GM12874 (cell line): ENCODE measurements at regions not wholly inside any gene's neighbourhood (a gene's known extent, or its start where the extent isn't known, plus 50 kb on each side); places are given as distances from the start of the nearest gene placed in this dataset.

Experiments used
- CTCF ChIP-seq: IDR thresholded peaks from 2 replicates; pipeline ENCODE4 v1.5.1; 2011; ENCODE audit warnings: low read depth, mild to moderate bottlenecking, control low read depth, low read length, moderate library complexity; ENCODE audit not compliant: insufficient read depth

DNA sequence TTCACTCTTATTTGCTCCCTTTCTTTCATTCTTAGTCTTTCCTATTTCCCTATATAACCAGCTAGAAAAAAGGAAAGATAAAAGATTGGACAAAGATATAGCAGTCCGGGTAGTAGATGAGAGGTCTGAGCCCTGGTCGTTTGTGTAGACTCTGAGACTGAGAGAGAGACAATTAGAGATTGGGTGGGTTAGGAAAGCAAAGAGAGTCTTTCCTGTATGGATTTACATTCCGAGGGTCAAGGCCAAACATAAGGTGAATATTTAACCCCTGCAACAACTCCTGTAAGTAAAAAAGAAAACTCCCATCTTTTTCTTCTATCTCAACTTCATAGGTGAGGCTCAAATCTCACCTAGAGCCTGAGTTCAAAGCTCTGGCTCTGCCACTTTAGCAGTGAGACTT is 218.0 kb upstream of the FGGY start:
- no peak for TF ChIP-seq CTCF

DNA sequence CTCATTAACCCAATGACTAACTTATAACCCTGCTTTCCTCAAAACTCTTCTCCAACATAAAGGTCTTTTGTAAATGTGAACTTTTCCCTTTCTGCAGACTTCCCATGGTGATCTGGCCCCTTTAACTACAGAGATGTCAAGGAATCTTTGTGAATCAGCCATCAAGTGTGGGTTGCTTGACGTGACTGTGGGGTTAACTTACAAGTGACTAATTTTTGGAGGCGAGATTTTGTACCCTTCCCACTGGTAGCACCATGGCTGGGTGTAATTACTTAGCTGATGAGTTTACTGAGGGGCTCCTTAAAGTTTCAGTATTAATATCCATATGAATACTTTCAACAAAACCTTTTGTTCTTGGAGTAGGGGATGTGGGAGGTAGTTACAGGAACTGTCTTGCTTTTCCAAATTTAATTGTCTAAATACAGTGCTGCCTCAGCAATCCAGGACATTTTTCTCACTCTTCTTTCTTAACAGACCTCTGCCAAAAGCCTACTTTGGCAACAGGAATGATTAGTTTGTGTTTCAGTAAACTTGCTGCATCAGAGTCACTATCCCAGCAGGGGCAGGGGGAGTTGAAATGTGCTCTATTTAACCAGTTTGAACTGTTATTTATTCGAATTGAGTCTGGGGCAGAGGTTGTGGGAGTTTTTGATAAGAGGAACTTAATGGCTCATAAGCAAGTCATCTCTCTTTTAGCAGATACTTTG is 217.3 kb upstream of the FGGY start:
- TF ChIP-seq CTCF, result no peak

GRCh38 chr1:59081181-59081580 is 215.7 kb upstream of the FGGY start:
- TF ChIP-seq CTCF, result no peak

DNA sequence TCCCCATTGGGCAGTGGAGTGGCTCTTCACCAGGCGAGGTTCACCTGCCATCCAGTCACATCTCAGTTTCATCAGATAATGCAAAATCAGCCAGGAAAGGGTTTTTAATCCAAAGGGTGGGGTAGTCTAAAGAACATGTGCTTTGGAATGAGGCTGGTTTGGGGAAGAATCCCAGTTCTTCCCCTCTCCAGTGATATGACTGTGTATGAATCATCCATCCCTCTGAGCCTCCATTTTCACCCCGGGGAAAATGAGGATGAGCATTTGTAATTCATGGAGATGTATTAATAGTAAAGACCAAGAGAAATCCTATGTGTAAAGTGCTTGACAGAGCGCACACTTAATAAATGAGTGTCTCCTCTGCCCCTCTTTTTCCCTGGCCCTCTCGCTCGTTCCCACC is 215.1 kb upstream of the FGGY start:
- no peak for TF ChIP-seq CTCF

- TF ChIP-seq CTCF, result no peak
Observed at GRCh38 chr1:59083946-59084865, 212.7 kb upstream of the FGGY start.

- TF ChIP-seq CTCF, result no peak
Observed at GRCh38 chr1:59085101-59085500, 211.8 kb upstream of the FGGY start.

DNA sequence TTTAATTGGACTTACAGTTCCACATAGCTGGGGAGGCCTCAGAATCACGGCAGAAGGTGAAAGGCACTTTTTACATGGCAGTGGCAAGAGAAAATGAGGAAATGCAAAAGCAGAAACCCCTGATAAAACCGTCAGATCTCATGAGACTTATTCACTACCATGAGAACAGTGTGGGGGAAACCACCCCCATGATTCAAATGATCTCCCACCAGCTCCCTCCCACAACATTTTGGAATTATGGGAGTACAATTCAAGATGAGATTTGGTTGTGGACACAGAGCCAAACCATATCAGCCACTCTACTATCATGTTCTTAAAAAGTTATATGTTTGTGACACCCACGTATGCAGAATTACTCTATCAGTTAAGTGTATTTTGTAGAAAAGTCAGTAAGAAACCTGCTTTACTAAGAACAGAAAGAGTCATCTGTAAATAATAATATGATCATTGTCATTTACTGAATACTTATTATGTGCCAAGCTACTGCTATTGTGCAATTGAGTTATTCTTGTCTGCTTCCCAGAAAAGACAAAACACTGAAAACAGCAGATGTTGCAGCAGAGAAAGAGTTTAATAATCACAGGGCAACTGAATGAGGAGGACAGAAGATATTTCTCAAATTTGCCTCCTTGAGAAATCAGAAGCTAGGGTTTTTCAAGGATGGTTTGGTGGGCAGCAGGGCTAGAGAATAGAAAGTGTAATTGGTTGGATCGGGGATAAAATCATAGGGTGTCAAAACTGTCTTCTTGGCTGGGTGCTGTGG is 207.7 kb upstream of the FGGY start:
- TF ChIP-seq CTCF, result no peak
